ENCODE measurements at regions not wholly inside any gene's neighbourhood (a gene's known extent, or its start where the extent isn't known, plus 50 kb on each side); places are given as distances from the start of the nearest gene placed in this dataset.
A peak's percentile ranks its signal among the peaks of the same experiment; 100 is the strongest.

DNA sequence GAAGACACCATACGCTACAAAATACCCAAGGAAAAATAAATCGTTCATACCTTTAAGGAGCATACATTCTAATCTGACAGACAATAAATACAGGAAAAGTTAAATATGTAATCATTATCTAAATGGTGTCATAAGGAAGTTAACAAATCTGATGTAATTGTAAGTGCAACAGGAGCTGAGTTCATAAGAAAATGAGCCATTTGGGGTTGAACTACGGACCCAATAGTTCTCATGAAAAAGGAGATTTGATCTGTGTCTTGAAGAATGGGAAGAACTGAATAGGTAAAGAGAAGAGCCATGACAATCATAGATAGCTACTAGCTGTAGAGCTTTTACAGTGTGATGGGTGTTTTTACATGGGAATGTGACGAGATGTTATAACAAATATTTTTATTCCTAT lies 175.6 kb downstream of the ANKRD50 start:
- H3K27me3 ChIP-seq (ENCODE audit: control insufficient read depth, extremely low read depth, insufficient read depth, low read length): no peaks in the 10 kb centered on the region
- no peaks in the 10 kb centered on the region for H4K20me1 ChIP-seq (ENCODE audit: control insufficient read depth, extremely low read depth, insufficient read depth, low read length)
- H3K4me2 ChIP-seq (ENCODE audit: control insufficient read depth, extremely low read depth, insufficient read depth, low read depth, low read length): no peak overlapping the region
- H3K9ac ChIP-seq (ENCODE audit: control insufficient read depth, extremely low read depth, insufficient read depth, low read length): no peak overlapping the region
- H3K27ac ChIP-seq (ENCODE audit: control insufficient read depth, insufficient read depth, low read length): no peak overlapping the region
- H3K4me3 ChIP-seq (ENCODE audit: control insufficient read depth in 2 of 3, extremely low read depth in 1 of 3, insufficient read depth in 2 of 3, low read depth in 1 of 3, low read length in 3 of 3): no peak overlapping the region
- no peak overlapping the region for H2AFZ ChIP-seq (ENCODE audit: control insufficient read depth, low read length)
- H3K9me3 ChIP-seq (ENCODE audit: control insufficient read depth, low read depth, low read length): no peaks in the 10 kb centered on the region
- H3K79me2 ChIP-seq (ENCODE audit: control insufficient read depth, insufficient read depth, low read length): no peaks in the 10 kb centered on the region
- no peaks in the 10 kb centered on the region for H3K36me3 ChIP-seq (ENCODE audit: control insufficient read depth in 2 of 2, extremely low read depth in 1 of 2, insufficient read depth in 2 of 2, low read length in 2 of 2)
- DNase-seq (ENCODE audit: low read depth, low spot score): no peak
- dilution Hi-C loops (cut with MboI; ENCODE audit: extremely low pct_ligation_motif_present, low sequenced_read_pairs): no loop called here
- no peak for FAIRE-seq
- H3K4me1 ChIP-seq (ENCODE audit: control insufficient read depth, extremely low read depth, insufficient read depth, low read length): no peaks in the 10 kb centered on the region
- no peak for TF ChIP-seq EZH2 (IDR thresholded peaks at IDR 0.05; ENCODE audit: low read length)
- TF ChIP-seq, protein P1, sequence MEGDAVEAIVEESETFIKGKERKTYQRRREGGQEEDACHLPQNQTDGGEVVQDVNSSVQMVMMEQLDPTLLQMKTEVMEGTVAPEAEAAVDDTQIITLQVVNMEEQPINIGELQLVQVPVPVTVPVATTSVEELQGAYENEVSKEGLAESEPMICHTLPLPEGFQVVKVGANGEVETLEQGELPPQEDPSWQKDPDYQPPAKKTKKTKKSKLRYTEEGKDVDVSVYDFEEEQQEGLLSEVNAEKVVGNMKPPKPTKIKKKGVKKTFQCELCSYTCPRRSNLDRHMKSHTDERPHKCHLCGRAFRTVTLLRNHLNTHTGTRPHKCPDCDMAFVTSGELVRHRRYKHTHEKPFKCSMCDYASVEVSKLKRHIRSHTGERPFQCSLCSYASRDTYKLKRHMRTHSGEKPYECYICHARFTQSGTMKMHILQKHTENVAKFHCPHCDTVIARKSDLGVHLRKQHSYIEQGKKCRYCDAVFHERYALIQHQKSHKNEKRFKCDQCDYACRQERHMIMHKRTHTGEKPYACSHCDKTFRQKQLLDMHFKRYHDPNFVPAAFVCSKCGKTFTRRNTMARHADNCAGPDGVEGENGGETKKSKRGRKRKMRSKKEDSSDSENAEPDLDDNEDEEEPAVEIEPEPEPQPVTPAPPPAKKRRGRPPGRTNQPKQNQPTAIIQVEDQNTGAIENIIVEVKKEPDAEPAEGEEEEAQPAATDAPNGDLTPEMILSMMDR (optimal IDR thresholded peaks at IDR 0.05 in 1 of 3, IDR thresholded peaks at IDR 0.05 in 1 of 3, conservative IDR thresholded peaks at IDR 0.05 in 1 of 3; ENCODE audit: extremely low read depth in 1 of 3, insufficient read depth in 2 of 3, low read length in 3 of 3): no peak
- H3K9me1 ChIP-seq (ENCODE audit: control insufficient read depth, extremely low read depth, insufficient read depth, low read length): no peaks in the 10 kb centered on the region

DNA sequence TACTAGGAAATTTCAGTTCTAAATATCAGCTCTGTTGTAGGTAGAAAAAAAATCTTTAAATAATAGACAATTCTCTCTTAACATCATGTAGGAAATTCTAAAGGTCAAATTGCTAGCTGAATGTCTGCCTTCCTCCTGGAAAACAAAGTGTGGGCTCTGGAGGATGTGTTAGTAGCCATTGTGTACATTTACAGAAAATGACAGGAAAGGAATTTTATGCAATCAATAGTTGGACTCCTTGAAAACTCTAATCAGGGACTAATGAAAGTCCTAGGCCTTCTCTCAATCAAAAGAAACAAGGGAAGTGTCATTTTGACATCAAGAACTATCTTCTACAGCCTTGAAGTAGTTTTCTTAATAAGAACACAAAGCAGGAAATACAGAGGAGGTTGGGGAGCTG lies 174.6 kb downstream of the ANKRD50 start:
- peak; percentile 23 for FAIRE-seq
- Histone ChIP-seq H3K27me3 (ENCODE audit: control insufficient read depth, extremely low read depth, insufficient read depth, low read length) (no peaks in the 10 kb centered on the region), H4K20me1 (ENCODE audit: control insufficient read depth, extremely low read depth, insufficient read depth, low read length) (no peaks in the 10 kb centered on the region), H2AFZ (ENCODE audit: control insufficient read depth, low read length) (no peak overlapping the region), H3K9ac (ENCODE audit: control insufficient read depth, extremely low read depth, insufficient read depth, low read length) (no peak overlapping the region), H3K4me3 (ENCODE audit: control insufficient read depth in 2 of 3, extremely low read depth in 1 of 3, insufficient read depth in 2 of 3, low read depth in 1 of 3, low read length in 3 of 3) (no peak overlapping the region), H3K79me2 (ENCODE audit: control insufficient read depth, insufficient read depth, low read length) (no peaks in the 10 kb centered on the region), H3K9me1 (ENCODE audit: control insufficient read depth, extremely low read depth, insufficient read depth, low read length) (no peaks in the 10 kb centered on the region), H3K27ac (ENCODE audit: control insufficient read depth, insufficient read depth, low read length) (no peak overlapping the region), H3K36me3 (ENCODE audit: control insufficient read depth in 2 of 2, extremely low read depth in 1 of 2, insufficient read depth in 2 of 2, low read length in 2 of 2) (no peaks in the 10 kb centered on the region), H3K4me2 (ENCODE audit: control insufficient read depth, extremely low read depth, insufficient read depth, low read depth, low read length) (no peak overlapping the region), H3K9me3 (ENCODE audit: control insufficient read depth, low read depth, low read length) (no peaks in the 10 kb centered on the region), H3K4me1 (ENCODE audit: control insufficient read depth, extremely low read depth, insufficient read depth, low read length) (no peaks in the 10 kb centered on the region)
- TF ChIP-seq, protein P1 (optimal IDR thresholded peaks at IDR 0.05 in 1 of 3, IDR thresholded peaks at IDR 0.05 in 1 of 3, conservative IDR thresholded peaks at IDR 0.05 in 1 of 3; ENCODE audit: extremely low read depth in 1 of 3, insufficient read depth in 2 of 3, low read length in 3 of 3): no peak
- no peak for TF ChIP-seq EZH2 (IDR thresholded peaks at IDR 0.05; ENCODE audit: low read length)
- DNase-seq (ENCODE audit: low read depth, low spot score): no peak
- dilution Hi-C loops (cut with MboI; ENCODE audit: extremely low pct_ligation_motif_present, low sequenced_read_pairs): no loop called here
